Cardiac septum (tissue), 1 donor: ENCODE measurements at regions not wholly inside any gene's neighbourhood (a gene's known extent, or its start where the extent isn't known, plus 50 kb on each side); places are given as distances from the start of the nearest gene placed in this dataset.

Source experiments
- DNase-seq: peaks from one replicate; pipeline ENCODE4 v3.0.0-alpha.2; 2020; ENCODE audit warnings: low spot score
- intact Hi-C: fragments of 100-400 bp; cut with DNase I; formaldehyde crosslinking; loops from one replicate; pipeline ENCODE4 v1.14.0; 2022
- donor health status: DM: no; HTN: no; CAD: no.

GRCh38 chr21:38649120-38649519 is 150.8 kb upstream of the ERG start:
- intact Hi-C loops, result loop anchor here (2.0 kb wide), 1 partner anchor 22 kb away; no protein-coding TSS in a partner anchor
- no peak for DNase-seq

- no peak for DNase-seq
- intact Hi-C loops, result no loop called here
Observed at GRCh38 chr21:38651570-38651969, 153.3 kb upstream of the ERG start.

GRCh38 chr21:38652396-38652795 is 153.3 kb upstream of the ETS2 start:
- no peak for DNase-seq
- intact Hi-C loops, result no loop called here

DNA sequence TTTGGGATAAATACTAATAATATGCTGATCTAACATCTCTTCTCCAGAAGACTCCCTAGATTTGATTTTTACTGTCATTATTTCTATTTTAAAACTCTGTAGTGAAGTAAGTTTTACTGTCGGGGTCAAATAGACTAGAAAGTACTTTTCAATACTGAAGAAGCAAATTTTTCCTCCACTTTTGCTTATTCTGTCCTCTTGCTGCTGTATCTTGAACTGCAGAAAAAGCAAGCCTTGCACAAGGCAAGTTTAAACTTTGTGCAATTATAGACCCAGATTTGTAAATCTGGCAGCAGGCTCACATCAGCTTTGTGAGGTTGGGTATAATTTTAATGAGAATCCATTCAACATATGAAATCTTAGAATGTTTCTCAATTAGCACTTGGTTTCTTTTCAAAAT is 151.1 kb upstream of the ETS2 start:
- intact Hi-C loops, result no loop called here
- DNase-seq, result no peak

DNA sequence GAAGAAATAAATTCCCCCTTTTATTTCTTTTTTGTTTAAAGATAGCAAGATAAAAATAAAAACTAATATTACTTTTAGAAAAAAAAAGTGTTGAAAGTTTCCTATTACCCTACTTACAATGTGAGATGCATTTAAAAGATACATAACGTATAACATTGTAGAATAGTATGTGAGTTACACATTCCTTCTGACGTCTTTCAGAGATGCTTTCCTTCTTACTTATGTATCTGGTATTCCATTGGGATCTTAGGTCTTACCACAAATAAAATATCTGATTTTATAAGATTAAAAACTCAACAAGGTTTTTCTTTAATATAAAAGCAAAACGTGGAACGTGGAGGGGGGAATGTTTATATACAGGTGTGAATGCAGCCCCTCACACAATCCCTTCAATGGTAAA is 147.2 kb upstream of the ETS2 start:
- intact Hi-C loops, result no loop called here
- DNase-seq, result no peak

DNA sequence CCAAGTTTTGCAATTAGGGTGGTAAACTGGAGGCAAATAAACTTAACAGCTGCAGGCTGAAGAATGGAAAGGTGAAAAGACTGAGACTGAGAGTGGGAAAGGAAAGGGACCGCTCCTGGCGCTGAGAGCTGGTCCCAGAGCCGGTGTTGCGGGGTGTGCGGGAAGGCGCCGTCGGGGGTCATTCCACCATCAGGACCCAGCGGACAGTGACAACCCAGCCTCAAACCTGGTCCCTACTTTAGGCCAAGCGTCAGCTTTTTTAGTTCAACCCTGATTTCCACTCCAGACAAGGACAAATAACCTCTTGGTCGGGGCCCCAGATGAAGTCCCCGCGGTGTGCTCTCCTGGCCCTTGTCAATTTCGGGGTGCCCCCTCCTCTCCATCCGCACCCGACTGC is 145.8 kb upstream of the ETS2 start:
- no peak for DNase-seq
- intact Hi-C loops, result no loop called here

DNA sequence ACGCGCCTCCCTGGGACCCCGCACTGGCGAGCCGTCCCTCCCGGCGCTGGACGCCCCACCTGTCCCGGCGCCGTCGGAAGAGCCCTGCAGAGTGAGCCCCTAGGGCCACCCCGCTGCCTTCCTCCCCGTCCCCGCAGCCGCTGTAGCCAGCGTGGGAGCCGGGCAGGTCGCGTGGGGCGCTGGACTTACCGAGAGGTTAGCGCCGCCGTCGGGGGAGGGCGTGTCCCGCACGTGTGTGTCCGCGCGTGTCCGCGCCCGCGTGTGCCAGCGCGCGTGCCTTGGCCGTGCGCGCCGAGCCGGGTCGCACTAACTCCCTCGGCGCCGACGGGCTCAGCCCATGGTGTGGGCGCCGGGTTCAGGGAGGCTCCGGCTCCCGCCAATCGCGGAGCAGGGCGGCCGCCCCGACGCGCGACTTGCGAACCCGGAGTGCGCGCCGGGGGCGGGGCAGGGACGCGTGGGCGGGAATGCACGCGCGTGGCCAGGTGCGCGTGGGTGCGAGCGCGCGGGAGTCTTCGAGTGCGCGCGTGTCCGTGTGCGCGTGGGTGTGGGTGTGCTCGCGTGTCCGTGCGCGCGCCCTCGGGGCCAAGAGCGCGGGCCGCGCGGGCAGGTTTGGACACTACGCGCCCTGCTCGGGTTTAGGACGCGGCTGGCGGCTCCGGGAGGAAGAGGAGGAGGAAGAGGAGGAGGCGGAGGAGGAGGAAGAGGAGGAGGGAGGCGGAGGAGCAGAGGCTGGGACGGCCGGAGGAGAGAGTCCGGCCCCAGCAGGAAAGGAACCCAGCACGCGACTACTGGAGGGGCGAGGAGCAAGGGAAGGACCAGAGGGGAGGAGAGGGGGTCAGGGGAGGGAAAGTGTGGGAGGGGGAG is 145.2 kb upstream of the ETS2 start:
- intact Hi-C loops, result no loop called here
- DNase-seq, result no peak

- intact Hi-C loops, result no loop called here
- peak; percentile 79 for DNase-seq
Observed at GRCh38 chr21:38661197-38661871, 144.4 kb upstream of the ETS2 start.

DNA sequence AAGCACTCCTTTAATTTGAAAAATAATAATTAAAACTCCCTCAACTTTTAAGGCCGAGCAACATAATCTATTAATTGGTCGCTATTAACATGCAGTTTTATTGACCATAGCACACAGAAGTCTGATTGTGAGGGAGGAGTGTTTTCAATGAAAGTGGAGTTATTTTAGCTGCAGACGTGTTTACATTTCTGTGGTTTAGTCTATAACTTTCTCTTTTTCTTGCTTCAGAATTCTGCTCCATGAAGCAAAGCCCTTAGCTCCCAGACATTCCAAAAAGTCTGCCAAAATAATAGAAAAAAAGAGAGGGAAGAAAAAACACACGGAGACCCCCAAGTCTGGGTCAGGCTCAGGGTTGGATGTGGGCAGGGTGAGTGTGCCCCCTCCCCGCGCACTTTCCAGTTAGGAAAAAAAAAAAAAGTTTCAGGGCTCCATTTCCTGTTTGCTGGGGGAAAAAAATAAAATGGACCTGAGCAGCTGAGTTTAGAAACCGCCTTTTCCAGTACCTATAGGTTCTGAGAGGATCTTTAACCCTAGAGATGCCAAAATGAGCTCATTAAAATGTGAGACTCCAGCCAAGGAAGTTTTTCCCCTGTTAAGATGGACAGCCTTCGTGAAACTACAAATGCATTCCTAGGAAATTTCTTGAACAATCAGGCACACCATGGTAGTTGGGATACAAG is 143.7 kb upstream of the ETS2 start:
- intact Hi-C loops, result no loop called here
- no peak for DNase-seq

DNA sequence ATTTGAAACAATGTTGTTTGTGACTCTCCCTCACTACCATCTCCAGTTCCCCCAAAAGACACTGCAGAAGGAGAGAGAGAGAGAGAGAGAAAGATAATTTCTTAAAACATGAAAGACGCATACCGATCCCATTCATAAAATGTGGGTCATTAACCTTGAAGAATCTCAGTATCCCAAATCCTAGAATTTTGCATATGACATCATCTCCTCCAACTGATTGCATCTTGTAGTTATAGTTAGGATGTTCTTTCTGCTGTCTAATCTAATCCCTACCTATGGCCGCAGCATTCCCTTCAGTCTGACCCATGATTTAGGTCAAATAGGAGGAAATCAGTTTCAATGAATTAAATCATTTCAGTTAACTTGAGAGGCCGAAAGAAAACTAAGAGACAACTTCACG is 142.4 kb upstream of the ETS2 start:
- intact Hi-C loops, result no loop called here
- no peak for DNase-seq

DNA sequence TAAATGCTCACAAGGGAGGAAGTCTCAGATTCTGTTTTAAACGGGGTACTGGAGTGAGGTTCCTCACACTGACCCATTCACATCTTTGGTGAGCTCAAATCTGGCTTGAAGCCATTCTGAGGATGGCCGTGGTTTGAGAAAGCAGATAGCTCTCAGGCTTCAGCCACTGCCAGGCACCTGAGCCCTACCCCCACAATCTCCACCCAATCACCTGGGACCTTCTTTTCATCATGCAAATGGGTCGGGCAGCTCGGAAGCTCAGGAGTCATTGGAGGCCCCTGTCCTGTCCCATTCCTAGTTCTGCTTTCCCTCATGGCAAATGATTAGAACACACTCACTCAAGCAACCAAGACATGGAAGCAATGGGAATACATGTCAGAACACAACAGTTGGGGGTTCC is 141.4 kb upstream of the ETS2 start:
- intact Hi-C loops, result no loop called here
- DNase-seq, result no peak

- DNase-seq, result no peak
- intact Hi-C loops, result no loop called here
Observed at GRCh38 chr21:38664841-38665240, 140.9 kb upstream of the ETS2 start.

DNA sequence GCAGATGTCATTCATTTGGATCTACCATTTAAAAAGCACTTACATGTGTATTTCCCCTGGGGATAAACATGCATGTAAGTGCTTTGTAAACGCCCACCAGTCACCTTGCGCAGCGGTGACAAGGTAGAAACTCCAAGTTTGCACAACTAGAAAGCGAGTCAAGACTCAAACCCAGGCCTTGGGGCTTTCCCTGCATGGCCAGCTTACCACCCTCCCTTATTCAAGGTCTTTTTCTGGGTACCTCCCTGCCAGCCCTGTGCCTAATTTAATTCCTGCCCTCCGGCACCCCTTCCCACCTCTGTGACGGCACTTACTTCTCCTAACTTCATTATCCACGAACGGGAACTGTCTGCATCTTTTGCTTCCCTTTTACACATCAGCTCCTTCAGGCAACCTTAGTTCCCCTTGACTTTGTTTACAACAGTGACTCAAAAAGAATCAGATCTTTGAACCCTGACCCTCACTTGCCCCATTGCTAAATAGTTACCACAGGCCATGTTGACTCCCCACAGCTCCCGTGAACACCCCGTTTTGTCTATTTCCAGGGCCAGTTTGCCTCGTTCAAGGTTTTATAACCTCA is 138.3 kb upstream of the ETS2 start:
- intact Hi-C loops, result no loop called here

GRCh38 chr21:38668067-38668466 is 137.7 kb upstream of the ETS2 start:
- no peak for DNase-seq
- intact Hi-C loops, result no loop called here

More for the DNA sequence above, 138.3 kb upstream of the ETS2 start:
- no peak for DNase-seq

GRCh38 chr21:38668541-38668940 is 137.2 kb upstream of the ETS2 start:
- intact Hi-C loops, result no loop called here
- no peak for DNase-seq

DNA sequence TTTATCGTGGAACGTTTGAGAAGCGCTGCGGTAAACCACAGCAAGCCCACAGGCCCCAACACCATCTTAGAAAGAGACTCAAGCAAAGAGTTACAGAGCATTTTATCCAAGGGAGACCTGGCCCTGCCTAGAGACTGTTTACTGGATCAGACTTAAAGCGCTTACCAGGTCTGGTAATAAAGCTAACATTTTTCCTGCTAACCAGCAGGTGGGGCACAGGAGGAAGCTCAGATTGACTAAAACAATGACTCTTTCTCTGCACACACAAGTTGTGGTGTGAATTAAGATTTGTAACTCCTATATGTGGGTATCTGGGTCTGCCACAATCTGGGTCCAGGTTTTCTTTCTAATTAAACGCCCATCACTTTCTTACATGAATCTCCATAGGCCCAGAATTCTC is 136.5 kb upstream of the ETS2 start:
- intact Hi-C loops, result no loop called here

GRCh38 chr21:38670861-38671260 is 134.9 kb upstream of the ETS2 start:
- no peak for DNase-seq
- intact Hi-C loops, result loop anchor here (2.0 kb wide), 1 partner anchor 22 kb away; no protein-coding TSS in a partner anchor

More for the DNA sequence above, 136.5 kb upstream of the ETS2 start:
- DNase-seq, result no peak

GRCh38 chr21:38671773-38672172 is 134.0 kb upstream of the ETS2 start:
- intact Hi-C loops, result loop anchor here (2.0 kb wide), 1 partner anchor 23 kb away; no protein-coding TSS in a partner anchor
- no peak for DNase-seq

- intact Hi-C loops, result no loop called here
- DNase-seq, result no peak
Observed at GRCh38 chr21:38675182-38675824, 130.4 kb upstream of the ETS2 start.

DNA sequence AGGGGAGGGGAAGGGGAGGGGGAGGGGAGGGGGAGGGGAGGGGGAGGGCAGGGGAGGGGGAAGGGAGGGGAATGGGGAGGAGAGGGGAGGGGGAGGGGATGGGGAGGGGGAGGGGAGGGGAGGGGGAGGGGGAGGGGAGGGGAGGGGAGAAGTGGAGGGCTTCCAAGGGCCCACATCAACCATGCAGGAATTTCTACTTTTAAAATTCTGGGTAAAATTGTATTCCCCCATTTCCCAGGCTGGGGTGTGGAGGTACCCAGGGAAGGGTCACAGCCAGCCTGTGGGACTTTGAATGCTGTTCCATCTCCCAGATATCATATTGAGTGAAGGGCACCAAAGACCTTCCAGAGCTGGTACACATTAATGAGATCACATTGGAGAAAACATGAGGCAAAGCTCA is 126.9 kb upstream of the ETS2 start:
- DNase-seq, result no peak
- intact Hi-C loops, result no loop called here
